Kidney (tissue), 13 donors: ENCODE measurements at regions not wholly inside any gene's neighbourhood (a gene's known extent, or its start where the extent isn't known, plus 50 kb on each side); places are given as distances from the start of the nearest gene placed in this dataset.
A peak's percentile ranks its signal among the peaks of the same experiment; 100 is the strongest.

Experiments
- DNase-seq, 5 donors: peaks; one replicate each; pipeline ENCODE4 v3.0.0-alpha.2; 2013 to 2020
- FAIRE-seq: peaks from 2 replicates; lab custom pipeline; 2012; peaks lifted over from hg19 to GRCh38; lab: Jason Lieb, UNC
- H3K27ac ChIP-seq, 2 donors: one replicate each; pipeline ENCODE4 v1.7.0; 2013; ENCODE audit warnings: low read depth in 2 of 2, low read length in 2 of 2, inconsistent platforms in 1 of 2
- H3K27me3 ChIP-seq: one replicate; pipeline ENCODE4 v1.7.1; 2013; ENCODE audit warnings: low read length, inconsistent platforms; ENCODE audit not compliant: control insufficient read depth, insufficient read depth
- H3K36me3 ChIP-seq, 3 donors: one replicate each; pipeline versions ENCODE4 v1.7.0 to v1.7.1; 2013; ENCODE audit warnings: low read length in 3 of 3, control low read depth in 1 of 3, inconsistent platforms in 1 of 3; ENCODE audit not compliant: insufficient read depth in 3 of 3, control insufficient read depth in 2 of 3
- H3K4me1 ChIP-seq, 3 donors: one replicate each; pipeline versions ENCODE4 v1.7.0 to v1.7.1; 2013; ENCODE audit warnings: low read length in 3 of 3, inconsistent platforms in 1 of 3, low read depth in 1 of 3; ENCODE audit not compliant: control insufficient read depth in 2 of 3, insufficient read depth in 2 of 3
- H3K4me3 ChIP-seq, 3 donors: one replicate each; pipeline versions ENCODE4 v1.7.0 to v1.8.1; 2013; ENCODE audit warnings: low read length in 3 of 3, control low read depth in 1 of 3, inconsistent platforms in 1 of 3
- H3K9ac ChIP-seq, 3 donors: one replicate each; pipeline versions ENCODE4 v1.7.0 to v1.7.1; 2013; ENCODE audit warnings: low read length in 3 of 3, control low read depth in 1 of 3, inconsistent platforms in 1 of 3
- H3K9me3 ChIP-seq, 3 donors: one replicate each; pipeline versions ENCODE4 v1.7.0 to v1.7.1; 2013; ENCODE audit warnings: low read length in 3 of 3, control low read depth in 1 of 3, inconsistent platforms in 1 of 3; ENCODE audit not compliant: control insufficient read depth in 2 of 3, insufficient read depth in 1 of 3
- intact Hi-C: fragments of 100-400 bp; cut with DNase I; formaldehyde crosslinking; loops from one replicate; pipeline ENCODE4 v1.11.1; 2022
- TF ChIP-seq, protein P1 (sequence below): IDR thresholded peaks from 3 replicates; pipeline ENCODE4 v1.5.1; 2012; ENCODE audit warnings: mild to moderate bottlenecking, moderate library complexity, borderline replicate concordance; ENCODE audit not compliant: insufficient read depth; ENCODE audit errors: extremely low read depth
- donor health status: control.
- donor health status: control.
- donor health status: control.
- donor health status: control.
- donor health status: control.
- donor health status: DM: yes; HTN: yes; CAD: no.
- donor health status: Normal renal cell carcinoma (clear cell type).

DNA sequence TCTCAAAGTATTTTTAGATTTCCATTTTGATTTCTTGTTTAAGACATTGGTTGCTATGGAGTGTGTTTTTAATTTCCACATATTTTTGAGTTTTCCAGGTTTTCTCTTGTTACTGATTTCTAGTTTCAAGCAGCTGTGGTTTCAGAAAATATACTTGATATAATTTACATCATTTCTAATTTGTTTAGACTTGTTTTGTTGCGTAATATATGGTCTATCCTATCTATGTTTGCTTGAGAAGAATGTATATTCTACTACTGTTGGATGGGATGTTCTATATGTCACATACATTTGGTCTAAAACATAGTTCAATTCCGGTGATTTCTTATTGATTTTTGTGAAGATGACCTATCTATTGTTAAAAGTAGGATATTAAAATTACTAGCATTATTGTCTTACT is 170.5 kb upstream of the EMCN start:
- H3K27ac ChIP-seq: no peak overlapping the region
- no peak overlapping the region for H3K9ac ChIP-seq
- FAIRE-seq (peak; percentile 21), DNase-seq (no peak)
- no peaks in the 10 kb centered on the region for H3K9me3 ChIP-seq
- H3K27me3 ChIP-seq: no peaks in the 10 kb centered on the region
- H3K4me3 ChIP-seq: no peak overlapping the region
- no peaks in the 10 kb centered on the region for H3K4me1 ChIP-seq
- no peaks in the 10 kb centered on the region for H3K36me3 ChIP-seq
- TF ChIP-seq, protein P1, sequence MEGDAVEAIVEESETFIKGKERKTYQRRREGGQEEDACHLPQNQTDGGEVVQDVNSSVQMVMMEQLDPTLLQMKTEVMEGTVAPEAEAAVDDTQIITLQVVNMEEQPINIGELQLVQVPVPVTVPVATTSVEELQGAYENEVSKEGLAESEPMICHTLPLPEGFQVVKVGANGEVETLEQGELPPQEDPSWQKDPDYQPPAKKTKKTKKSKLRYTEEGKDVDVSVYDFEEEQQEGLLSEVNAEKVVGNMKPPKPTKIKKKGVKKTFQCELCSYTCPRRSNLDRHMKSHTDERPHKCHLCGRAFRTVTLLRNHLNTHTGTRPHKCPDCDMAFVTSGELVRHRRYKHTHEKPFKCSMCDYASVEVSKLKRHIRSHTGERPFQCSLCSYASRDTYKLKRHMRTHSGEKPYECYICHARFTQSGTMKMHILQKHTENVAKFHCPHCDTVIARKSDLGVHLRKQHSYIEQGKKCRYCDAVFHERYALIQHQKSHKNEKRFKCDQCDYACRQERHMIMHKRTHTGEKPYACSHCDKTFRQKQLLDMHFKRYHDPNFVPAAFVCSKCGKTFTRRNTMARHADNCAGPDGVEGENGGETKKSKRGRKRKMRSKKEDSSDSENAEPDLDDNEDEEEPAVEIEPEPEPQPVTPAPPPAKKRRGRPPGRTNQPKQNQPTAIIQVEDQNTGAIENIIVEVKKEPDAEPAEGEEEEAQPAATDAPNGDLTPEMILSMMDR: no peak
- intact Hi-C loops: no loop called here

DNA sequence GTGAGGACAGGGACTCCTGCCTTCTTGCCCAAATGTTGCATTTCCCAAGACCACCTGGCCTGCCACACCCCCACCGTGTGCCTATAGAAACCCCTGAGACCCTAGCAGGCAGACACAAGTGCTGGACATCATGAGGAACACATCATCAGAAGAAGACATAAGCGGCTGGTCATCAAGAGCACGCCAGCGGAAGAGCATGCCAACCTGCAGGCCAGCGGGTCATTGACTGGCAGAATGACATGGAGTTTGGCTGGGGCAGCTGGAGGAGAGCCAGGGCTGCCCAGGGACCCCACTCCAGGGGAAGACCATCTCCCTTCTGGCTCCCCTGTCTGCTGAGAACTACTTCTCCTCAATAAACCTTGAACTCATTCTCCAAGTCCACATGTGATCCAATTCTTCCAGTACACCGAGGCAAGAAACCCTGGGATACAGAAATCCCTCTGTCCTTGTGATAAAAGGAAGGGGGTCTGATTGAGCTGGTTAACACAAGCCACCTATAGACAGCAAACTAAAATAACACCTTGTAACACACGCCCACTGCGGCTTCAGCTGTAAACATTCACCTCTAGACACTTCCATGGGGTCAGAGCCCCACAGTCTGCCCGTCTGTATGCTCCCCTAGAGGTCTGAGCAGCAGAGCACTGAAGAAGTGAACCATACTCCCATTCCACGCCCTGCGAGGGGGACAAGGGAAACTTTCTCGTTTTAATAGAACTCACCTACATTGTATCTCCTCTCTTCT is 164.8 kb upstream of the EMCN start:
- no peaks in the 10 kb centered on the region for H3K9me3 ChIP-seq
- intact Hi-C loops: no loop called here
- H3K9ac ChIP-seq: no peak overlapping the region
- H3K27ac ChIP-seq: no peak overlapping the region
- H3K4me1 ChIP-seq: no peaks in the 10 kb centered on the region
- DNase-seq (no peak), FAIRE-seq (no peak)
- H3K27me3 ChIP-seq: no peaks in the 10 kb centered on the region
- TF ChIP-seq, protein P1: no peak
- no peaks in the 10 kb centered on the region for H3K36me3 ChIP-seq
- H3K4me3 ChIP-seq: no peak overlapping the region

DNA sequence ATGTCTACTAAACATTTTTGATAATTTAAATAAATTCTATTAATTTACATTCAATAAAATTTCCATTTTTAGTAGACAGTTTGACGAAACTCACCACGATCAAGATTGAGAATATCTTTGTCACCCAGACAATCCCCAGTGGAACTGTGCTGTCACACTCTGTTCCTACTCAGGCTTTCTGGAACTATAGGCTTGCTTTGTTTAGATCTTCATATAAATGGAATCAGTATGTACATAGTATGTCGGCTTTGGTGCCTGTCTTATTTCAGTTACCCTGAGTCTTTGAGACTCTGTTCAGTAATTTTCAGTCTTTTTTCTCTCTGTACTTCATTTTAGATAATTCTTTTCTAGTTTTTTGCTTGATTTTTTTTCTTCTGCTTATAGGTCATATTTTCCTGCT is 163.5 kb upstream of the EMCN start:
- Histone ChIP-seq H3K27ac (no peak overlapping the region), H3K27me3 (no peaks in the 10 kb centered on the region), H3K36me3 (no peaks in the 10 kb centered on the region), H3K9ac (no peak overlapping the region), H3K9me3 (no peaks in the 10 kb centered on the region), H3K4me3 (no peak overlapping the region), H3K4me1 (no peaks in the 10 kb centered on the region)
- FAIRE-seq (no peak), DNase-seq (no peak)
- intact Hi-C loops: no loop called here
- TF ChIP-seq, protein P1: no peak

DNA sequence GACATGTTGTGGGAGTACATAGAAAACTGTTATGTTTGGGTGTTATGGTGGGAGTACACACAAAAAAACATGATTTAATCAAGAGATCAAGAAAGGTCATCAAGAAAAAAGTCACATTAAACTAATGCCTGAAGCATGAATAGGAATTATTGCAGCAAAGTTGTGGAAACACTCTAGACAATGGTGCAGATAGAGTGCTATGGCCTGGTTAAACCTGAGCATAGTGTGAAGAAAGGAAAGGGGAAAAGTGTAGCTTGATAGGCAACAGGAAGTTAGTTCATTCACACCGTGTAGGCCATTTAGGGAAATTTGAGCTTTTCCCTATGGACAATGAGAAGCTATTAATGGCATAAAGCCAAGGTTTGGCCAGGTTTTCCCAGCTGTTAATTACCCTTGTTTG is 162.1 kb upstream of the EMCN start:
- no peak for FAIRE-seq
- DNase-seq: no peak
- no peaks in the 10 kb centered on the region for H3K9me3 ChIP-seq
- H3K4me3 ChIP-seq: no peak overlapping the region
- no peaks in the 10 kb centered on the region for H3K4me1 ChIP-seq
- no peak overlapping the region for H3K27ac ChIP-seq
- no peak overlapping the region for H3K9ac ChIP-seq
- no peaks in the 10 kb centered on the region for H3K27me3 ChIP-seq
- intact Hi-C loops: no loop called here
- TF ChIP-seq, protein P1: no peak
- H3K36me3 ChIP-seq: no peaks in the 10 kb centered on the region
